Mesenchymal stem cell (in vitro differentiated cells and primary cell): ENCODE measurements at regions not wholly inside any gene's neighbourhood (a gene's known extent, or its start where the extent isn't known, plus 50 kb on each side); places are given as distances from the start of the nearest gene placed in this dataset.

Experiments
- DNase-seq: peaks from one replicate; pipeline ENCODE4 v3.0.0-alpha.2; 2013
- H2AFZ ChIP-seq: one replicate; pipeline ENCODE4 v1.6.1; 2013; ENCODE audit warnings: low read depth, mild to moderate bottlenecking, control low read depth, inconsistent platforms, low read length, moderate library complexity
- H2AK5ac ChIP-seq: 2 replicates; pipeline ENCODE4 v1.6.1; 2013; ENCODE audit warnings: low read length, moderate library complexity, mild to moderate bottlenecking, inconsistent platforms; ENCODE audit not compliant: severe bottlenecking
- H2BK120ac ChIP-seq: one replicate; pipeline ENCODE4 v1.6.1; 2013; ENCODE audit warnings: low read depth, mild to moderate bottlenecking, inconsistent platforms, low read length, moderate library complexity
- H2BK12ac ChIP-seq, 2 experiments: one replicate each; pipeline ENCODE4 v1.6.1; 2013; ENCODE audit warnings: inconsistent platforms in 2 of 2, low read length in 2 of 2, mild to moderate bottlenecking in 2 of 2, moderate library complexity in 2 of 2, control low read depth in 1 of 2
- H2BK15ac ChIP-seq: one replicate; pipeline ENCODE4 v1.6.1; 2013; ENCODE audit warnings: mild to moderate bottlenecking, low read depth, inconsistent platforms; ENCODE audit not compliant: poor library complexity, severe bottlenecking
- H2BK5ac ChIP-seq: 2 replicates; pipeline ENCODE4 v1.6.1; 2013; ENCODE audit warnings: low read depth, mild to moderate bottlenecking, low read length, control low read depth, inconsistent platforms; ENCODE audit not compliant: poor library complexity, severe bottlenecking
- H3K14ac ChIP-seq, 2 experiments: one replicate each; pipeline ENCODE4 v1.6.1; 2013; ENCODE audit warnings: inconsistent platforms in 2 of 2, low read length in 2 of 2, control low read depth in 1 of 2, mild to moderate bottlenecking in 1 of 2, moderate library complexity in 1 of 2
- H3K18ac ChIP-seq, 2 experiments: one replicate each; pipeline ENCODE4 v1.6.1; 2013; ENCODE audit warnings: inconsistent platforms in 2 of 2, low read length in 2 of 2, control low read depth in 1 of 2, low read depth in 1 of 2, mild to moderate bottlenecking in 1 of 2
- H3K23ac ChIP-seq, 2 experiments: one replicate each; pipeline ENCODE4 v1.6.1; 2013; ENCODE audit warnings: inconsistent platforms in 2 of 2, low read length in 2 of 2, mild to moderate bottlenecking in 2 of 2, moderate library complexity in 2 of 2, control low read depth in 1 of 2
- H3K27ac ChIP-seq: 2 replicates; pipeline ENCODE4 v1.5.1; 2013; ENCODE audit warnings: mild to moderate bottlenecking, moderate library complexity, low read length, control low read depth, inconsistent platforms; ENCODE audit not compliant: poor library complexity, severe bottlenecking
- H3K27me3 ChIP-seq, 2 experiments: 2 replicates each; pipeline versions ENCODE4 v1.6.1 to v1.7.0; 2013; ENCODE audit warnings: low read length in 2 of 2, mild to moderate bottlenecking in 2 of 2, moderate library complexity in 2 of 2, control low read depth in 1 of 2, inconsistent platforms in 1 of 2; ENCODE audit not compliant: control insufficient read depth in 1 of 2, insufficient read depth in 1 of 2
- H3K36me3 ChIP-seq, 2 experiments: 2 replicates each; pipeline versions ENCODE4 v1.6.1 to v1.7.0; 2013; ENCODE audit warnings: low read length in 2 of 2, control low read depth in 1 of 2, inconsistent platforms in 1 of 2, low read depth in 1 of 2, mild to moderate bottlenecking in 1 of 2; ENCODE audit not compliant: insufficient read depth in 2 of 2, control insufficient read depth in 1 of 2
- H3K4ac ChIP-seq, 2 experiments: one replicate each; pipeline ENCODE4 v1.6.1; 2013; ENCODE audit warnings: inconsistent platforms in 2 of 2, low read length in 2 of 2, mild to moderate bottlenecking in 2 of 2, moderate library complexity in 2 of 2, control low read depth in 1 of 2, low read depth in 1 of 2
- H3K4me1 ChIP-seq: 2 replicates; pipeline ENCODE4 v1.6.1; 2013; ENCODE audit warnings: low read depth, low read length, control low read depth; ENCODE audit not compliant: control insufficient read depth, insufficient read depth
- H3K4me2 ChIP-seq: 2 replicates; pipeline ENCODE4 v1.6.1; 2013; ENCODE audit warnings: low read length, mild to moderate bottlenecking, inconsistent platforms; ENCODE audit not compliant: poor library complexity, severe bottlenecking
- H3K4me3 ChIP-seq, 2 experiments: 2 replicates each; pipeline versions ENCODE4 v1.5.1 to v1.7.0; 2013; ENCODE audit warnings: low read length in 2 of 2, mild to moderate bottlenecking in 2 of 2, control low read depth in 1 of 2, low read depth in 1 of 2; ENCODE audit not compliant: insufficient read depth in 1 of 2
- H3K79me1 ChIP-seq: replicated peaks from 2 replicates; pipeline ENCODE4 v1.6.1; 2013; ENCODE audit warnings: mild to moderate bottlenecking, control low read depth, low read length, inconsistent platforms; ENCODE audit not compliant: poor library complexity, severe bottlenecking
- H3K9ac ChIP-seq: 2 replicates; pipeline ENCODE4 v1.7.0; 2013; ENCODE audit warnings: mild to moderate bottlenecking, low read length, moderate library complexity
- H3K9me3 ChIP-seq: 2 replicates; pipeline ENCODE4 v1.7.0; 2013; ENCODE audit warnings: mild to moderate bottlenecking, low read length; ENCODE audit not compliant: control insufficient read depth
- H4K8ac ChIP-seq: one replicate; pipeline ENCODE4 v1.6.1; 2013; ENCODE audit warnings: inconsistent platforms, mild to moderate bottlenecking, low read length, moderate library complexity
- H4K91ac ChIP-seq: one replicate; pipeline ENCODE4 v1.6.1; 2013; ENCODE audit warnings: mild to moderate bottlenecking, low read length, inconsistent platforms
- WGBS: methylation state at CpG from one replicate; pipeline ENCODE4 v1.1.7; 2013; ENCODE audit warnings: mixed read lengths; 5-methylcytosine and 5-hydroxymethylcytosine counted together

DNA sequence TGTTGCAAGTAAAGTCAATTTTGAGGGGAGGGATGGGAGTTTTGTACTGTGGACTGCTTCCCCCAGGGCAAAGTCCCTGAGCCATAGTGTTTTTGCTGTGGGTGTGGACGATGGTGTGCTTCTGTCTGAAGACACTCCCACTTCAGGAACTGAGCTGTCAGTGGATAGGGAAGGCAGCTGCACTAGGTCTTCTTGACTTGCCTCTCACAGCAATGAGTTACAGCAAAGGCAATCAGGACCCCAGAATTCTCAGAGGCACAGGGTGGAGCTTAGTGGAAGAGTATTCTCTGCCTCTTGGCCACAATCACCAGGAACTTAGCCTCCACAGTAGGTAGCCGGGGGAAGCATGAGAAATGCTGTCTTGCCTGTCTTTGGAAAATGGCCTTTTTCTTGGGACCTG is 1416.6 kb upstream of the MIR17HG start:
- H4K91ac ChIP-seq: no peak overlapping the region
- 88% methylated on average over 2 of the region's 2 CpGs for WGBS
- no peak overlapping the region for H3K9ac ChIP-seq
- no peak overlapping the region for H2AK5ac ChIP-seq
- H3K14ac ChIP-seq: no peak overlapping the region
- H3K79me1 ChIP-seq: no peaks in the 10 kb centered on the region
- no peak overlapping the region for H3K27ac ChIP-seq
- peak overlapping the region; percentile 4 for H3K4me2 ChIP-seq
- no peaks in the 10 kb centered on the region for H3K36me3 ChIP-seq
- H3K18ac ChIP-seq: peak overlapping the region in 1 of 2 experiments; percentile 18
- H2BK15ac ChIP-seq: no peak overlapping the region
- no peaks in the 10 kb centered on the region for H3K27me3 ChIP-seq
- peak overlapping the region in 1 of 2 experiments; percentile 31 for H2BK12ac ChIP-seq
- H3K4me1 ChIP-seq: peaks cover 5% of the 10 kb centered on the region
- H3K9me3 ChIP-seq: no peaks in the 10 kb centered on the region
- H3K4ac ChIP-seq: peak overlapping the region in 1 of 2 experiments; percentile 58
- no peak overlapping the region for H2AFZ ChIP-seq
- H4K8ac ChIP-seq: peak overlapping the region; percentile 55
- H2BK120ac ChIP-seq: no peak overlapping the region
- no peak overlapping the region for H3K4me3 ChIP-seq
- no peak overlapping the region for H3K23ac ChIP-seq
- H2BK5ac ChIP-seq: no peak overlapping the region
- no peak for DNase-seq

DNA sequence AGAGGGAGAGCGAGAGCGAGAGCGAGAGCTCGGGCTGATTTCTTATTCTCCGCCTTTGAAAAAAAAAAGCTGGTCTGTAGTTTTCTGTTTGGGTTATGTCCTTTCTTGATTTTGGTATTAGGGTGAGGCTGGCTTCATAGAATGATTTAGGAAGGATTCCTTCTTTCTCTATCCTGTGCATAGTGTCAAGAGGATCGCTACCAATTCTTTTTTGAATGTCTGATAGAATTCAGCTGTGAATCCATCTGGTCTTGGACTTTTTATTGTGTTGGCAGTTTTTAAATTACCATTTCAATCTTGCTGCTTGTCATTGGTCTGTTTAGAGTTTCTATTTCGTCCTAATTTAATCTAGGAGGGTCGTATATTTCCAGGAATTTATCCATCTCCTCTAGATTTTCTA is 1414.6 kb upstream of the MIR17HG start:
- Histone ChIP-seq H3K14ac (no peak overlapping the region), H3K4me2 (no peak overlapping the region), H3K4me3 (no peak overlapping the region), H3K79me1 (no peaks in the 10 kb centered on the region), H3K23ac (no peak overlapping the region), H2AK5ac (no peak overlapping the region), H3K4me1 (peaks cover 5% of the 10 kb centered on the region), H3K36me3 (no peaks in the 10 kb centered on the region), H3K9me3 (no peaks in the 10 kb centered on the region), H3K27me3 (no peaks in the 10 kb centered on the region), H3K9ac (no peak overlapping the region), H2BK15ac (no peak overlapping the region), H2BK120ac (no peak overlapping the region), H3K18ac (no peak overlapping the region), H2BK5ac (no peak overlapping the region), H3K27ac (no peak overlapping the region), H2BK12ac (no peak overlapping the region), H3K4ac (no peak overlapping the region), H4K91ac (no peak overlapping the region), H4K8ac (no peak overlapping the region), H2AFZ (no peak overlapping the region)
- no peak for DNase-seq
- WGBS: 97% methylated on average over 7 of the region's 8 CpGs

DNA sequence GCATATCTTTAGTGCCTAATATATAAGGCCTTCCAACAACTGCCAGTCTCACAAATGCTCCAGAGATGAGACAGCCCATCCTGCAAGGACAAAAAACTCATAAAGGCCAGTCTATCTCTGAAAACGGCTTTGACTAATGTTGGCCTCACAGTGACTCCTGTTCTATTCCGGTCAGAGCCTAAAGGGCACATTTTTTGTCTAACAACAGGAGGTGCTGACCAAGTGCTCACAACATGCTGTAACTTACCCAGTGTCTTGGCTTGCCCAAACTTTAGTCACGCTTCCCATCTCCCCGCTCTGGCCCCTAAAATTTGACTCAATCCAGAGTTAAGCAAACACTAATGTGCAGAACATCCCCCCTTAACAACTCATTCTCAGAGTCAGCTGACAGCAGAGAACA is 1411.2 kb upstream of the MIR17HG start:
- Histone ChIP-seq H2AFZ (no peak overlapping the region), H3K79me1 (no peaks in the 10 kb centered on the region), H2BK15ac (no peak overlapping the region), H3K4me1 (no peaks in the 10 kb centered on the region), H3K36me3 (no peaks in the 10 kb centered on the region), H2AK5ac (no peak overlapping the region), H3K9me3 (no peaks in the 10 kb centered on the region), H3K27ac (no peak overlapping the region), H3K4ac (no peak overlapping the region), H2BK120ac (no peak overlapping the region), H3K4me2 (no peak overlapping the region), H2BK12ac (no peak overlapping the region), H3K23ac (no peak overlapping the region), H4K8ac (no peak overlapping the region), H3K18ac (no peak overlapping the region), H3K14ac (no peak overlapping the region), H3K4me3 (no peak overlapping the region), H3K27me3 (no peaks in the 10 kb centered on the region), H4K91ac (no peak overlapping the region), H3K9ac (no peak overlapping the region), H2BK5ac (no peak overlapping the region)
- DNase-seq: no peak
- WGBS: 95% methylated on average over 4 of the region's 4 CpGs

DNA sequence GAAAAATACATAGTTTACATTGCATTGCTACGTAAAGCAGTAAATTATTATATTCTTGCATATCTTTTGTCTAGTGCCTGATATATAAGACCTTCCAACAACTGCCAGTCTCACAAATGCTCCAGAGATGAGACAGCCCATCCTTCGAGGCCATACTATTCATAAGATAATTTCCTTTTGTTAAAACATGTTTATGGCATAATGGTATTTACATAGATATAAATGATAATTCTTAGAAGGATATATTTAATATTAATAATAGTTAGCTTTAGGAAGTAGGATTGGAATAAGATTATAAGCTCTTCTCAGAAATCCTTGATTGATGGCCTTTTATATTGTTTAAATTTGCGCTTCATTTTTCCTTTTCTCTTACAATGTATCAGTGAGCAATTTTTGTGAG is 1410.1 kb upstream of the MIR17HG start:
- Histone ChIP-seq H3K9me3 (no peaks in the 10 kb centered on the region), H3K36me3 (no peaks in the 10 kb centered on the region), H2BK120ac (no peak overlapping the region), H3K27me3 (no peaks in the 10 kb centered on the region), H2AFZ (no peak overlapping the region), H3K4me3 (no peak overlapping the region), H3K4me1 (no peaks in the 10 kb centered on the region), H2AK5ac (no peak overlapping the region), H2BK15ac (no peak overlapping the region), H3K4me2 (no peak overlapping the region), H3K27ac (no peak overlapping the region), H2BK5ac (no peak overlapping the region), H3K18ac (no peak overlapping the region), H2BK12ac (no peak overlapping the region), H3K23ac (no peak overlapping the region), H3K4ac (no peak overlapping the region), H3K79me1 (no peaks in the 10 kb centered on the region), H3K14ac (no peak overlapping the region), H4K91ac (no peak overlapping the region), H3K9ac (no peak overlapping the region), H4K8ac (no peak overlapping the region)
- WGBS: no CpG with 5 or more reads among the region's 3 CpGs
- no peak for DNase-seq
